Dermis blood vessel endothelial cell (primary cell): ENCODE measurements at regions not wholly inside any gene's neighbourhood (a gene's known extent, or its start where the extent isn't known, plus 50 kb on each side); places are given as distances from the start of the nearest gene placed in this dataset.
"Not testable (repeated sequence)": the region's sequence is repeated elsewhere in the genome, so short reads cannot be mapped to it uniquely, and the experiment has no call there.

Experiments used
- DNase-seq: peaks from one replicate; pipeline ENCODE4 v3.0.0; 2010

GRCh38 chr7:9231630-9232121, 798.3 kb downstream of the NXPH1 start:
- no peak for DNase-seq

GRCh38 chr7:9240001-9240400, 806.6 kb downstream of the NXPH1 start:
- DNase-seq, result no peak

GRCh38 chr7:9241826-9242225, 808.4 kb downstream of the NXPH1 start:
- DNase-seq, result no peak

- no peak for DNase-seq
These were observed 809.2 kb downstream of the NXPH1 start for GRCh38 chr7:9242636-9243035.

GRCh38 chr7:9250876-9251275, 817.5 kb downstream of the NXPH1 start:
- no peak for DNase-seq

GRCh38 chr7:9264395-9264794, 831.0 kb downstream of the NXPH1 start:
- DNase-seq, result no peak

- DNase-seq, result no peak
These were observed 846.7 kb downstream of the NXPH1 start for GRCh38 chr7:9280088-9280487.

GRCh38 chr7:9283246-9283645, 849.8 kb downstream of the NXPH1 start:
- no peak for DNase-seq

- no peak for DNase-seq
These were observed 869.0 kb downstream of the NXPH1 start for GRCh38 chr7:9302436-9302835.

- no peak for DNase-seq
These were observed 873.7 kb downstream of the NXPH1 start for GRCh38 chr7:9307131-9307530.

- DNase-seq, result no peak
These were observed 891.1 kb downstream of the NXPH1 start for GRCh38 chr7:9324513-9324912.

- DNase-seq, result no peak
These were observed 894.9 kb downstream of the NXPH1 start for GRCh38 chr7:9328296-9328695.

- no peak for DNase-seq
These were observed 916.2 kb downstream of the NXPH1 start for GRCh38 chr7:9349625-9350024.

- no peak for DNase-seq
These were observed 957.8 kb downstream of the NXPH1 start for GRCh38 chr7:9391221-9391620.

GRCh38 chr7:9391984-9392383, 958.6 kb downstream of the NXPH1 start:
- no peak for DNase-seq

- not testable (repeated sequence) for DNase-seq
These were observed 971.0 kb downstream of the NXPH1 start for GRCh38 chr7:9404386-9404785.

GRCh38 chr7:9407816-9408215, 974.4 kb downstream of the NXPH1 start:
- no peak for DNase-seq

GRCh38 chr7:9453521-9453920, 1020.1 kb downstream of the NXPH1 start:
- no peak for DNase-seq

GRCh38 chr7:9488555-9488954, 1055.1 kb downstream of the NXPH1 start:
- no peak for DNase-seq

GRCh38 chr7:9498303-9498702, 1064.9 kb downstream of the NXPH1 start:
- DNase-seq, result no peak

- DNase-seq, result no peak
These were observed 1068.9 kb downstream of the NXPH1 start for GRCh38 chr7:9502269-9502668.

GRCh38 chr7:9504678-9505077, 1071.3 kb downstream of the NXPH1 start:
- no peak for DNase-seq

- DNase-seq, result no peak
These were observed 1072.1 kb downstream of the NXPH1 start for GRCh38 chr7:9505516-9505915.

GRCh38 chr7:9507290-9507689, 1073.9 kb downstream of the NXPH1 start:
- no peak for DNase-seq

- DNase-seq, result no peak
These were observed 1083.3 kb downstream of the NXPH1 start for GRCh38 chr7:9516662-9517061.

- DNase-seq, result no peak
These were observed 1090.2 kb downstream of the NXPH1 start for GRCh38 chr7:9523579-9523978.
